ENCODE measurements at regions not wholly inside any gene's neighbourhood (a gene's known extent, or its start where the extent isn't known, plus 50 kb on each side); places are given as distances from the start of the nearest gene placed in this dataset.

GRCh38 chr14:66231820-66232219 lies 254.4 kb upstream of the CCDC196 start:
- ATAC-seq: no peak
- no peak for TF ChIP-seq PPARA (CRISPR knock-in tag; IDR thresholded peaks at IDR 0.05; ENCODE audit: borderline replicate concordance)
- no peak for TF ChIP-seq ARNTL (CRISPR knock-in tag; IDR thresholded peaks at IDR 0.05; ENCODE audit: borderline replicate concordance, low read depth)

GRCh38 chr14:66233591-66233990 lies 252.6 kb upstream of the CCDC196 start:
- TF ChIP-seq, protein P1, sequence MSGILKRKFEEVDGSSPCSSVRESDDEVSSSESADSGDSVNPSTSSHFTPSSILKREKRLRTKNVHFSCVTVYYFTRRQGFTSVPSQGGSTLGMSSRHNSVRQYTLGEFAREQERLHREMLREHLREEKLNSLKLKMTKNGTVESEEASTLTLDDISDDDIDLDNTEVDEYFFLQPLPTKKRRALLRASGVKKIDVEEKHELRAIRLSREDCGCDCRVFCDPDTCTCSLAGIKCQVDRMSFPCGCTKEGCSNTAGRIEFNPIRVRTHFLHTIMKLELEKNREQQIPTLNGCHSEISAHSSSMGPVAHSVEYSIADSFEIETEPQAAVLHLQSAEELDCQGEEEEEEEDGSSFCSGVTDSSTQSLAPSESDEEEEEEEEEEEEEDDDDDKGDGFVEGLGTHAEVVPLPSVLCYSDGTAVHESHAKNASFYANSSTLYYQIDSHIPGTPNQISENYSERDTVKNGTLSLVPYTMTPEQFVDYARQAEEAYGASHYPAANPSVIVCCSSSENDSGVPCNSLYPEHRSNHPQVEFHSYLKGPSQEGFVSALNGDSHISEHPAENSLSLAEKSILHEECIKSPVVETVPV (CRISPR knock-in tag; IDR thresholded peaks at IDR 0.05): no peak
- TF ChIP-seq ZFP30 (CRISPR knock-in tag; IDR thresholded peaks at IDR 0.05): no peak
- no peak for TF ChIP-seq CREB5 (CRISPR knock-in tag; IDR thresholded peaks at IDR 0.05; ENCODE audit: low read depth)
- no peak for TF ChIP-seq TCF4 (CRISPR knock-in tag; IDR thresholded peaks at IDR 0.05; ENCODE audit: borderline replicate concordance)
- TF ChIP-seq GLIS3 (CRISPR knock-in tag; IDR thresholded peaks at IDR 0.05): no peak
- no peak for TF ChIP-seq TOX (CRISPR knock-in tag; IDR thresholded peaks at IDR 0.05; ENCODE audit: borderline replicate concordance)
- TF ChIP-seq RARB (CRISPR knock-in tag; IDR thresholded peaks at IDR 0.05): no peak
- no peak for TF ChIP-seq BACH2 (CRISPR knock-in tag; IDR thresholded peaks at IDR 0.05; ENCODE audit: borderline replicate concordance)
- TF ChIP-seq ZNF8 (CRISPR knock-in tag; IDR thresholded peaks at IDR 0.05): no peak
- no peak for TF ChIP-seq TSHZ2 (CRISPR knock-in tag; IDR thresholded peaks at IDR 0.05)
- no peak for TF ChIP-seq ISL1 (CRISPR knock-in tag; IDR thresholded peaks at IDR 0.05)
- TF ChIP-seq, protein P2, sequence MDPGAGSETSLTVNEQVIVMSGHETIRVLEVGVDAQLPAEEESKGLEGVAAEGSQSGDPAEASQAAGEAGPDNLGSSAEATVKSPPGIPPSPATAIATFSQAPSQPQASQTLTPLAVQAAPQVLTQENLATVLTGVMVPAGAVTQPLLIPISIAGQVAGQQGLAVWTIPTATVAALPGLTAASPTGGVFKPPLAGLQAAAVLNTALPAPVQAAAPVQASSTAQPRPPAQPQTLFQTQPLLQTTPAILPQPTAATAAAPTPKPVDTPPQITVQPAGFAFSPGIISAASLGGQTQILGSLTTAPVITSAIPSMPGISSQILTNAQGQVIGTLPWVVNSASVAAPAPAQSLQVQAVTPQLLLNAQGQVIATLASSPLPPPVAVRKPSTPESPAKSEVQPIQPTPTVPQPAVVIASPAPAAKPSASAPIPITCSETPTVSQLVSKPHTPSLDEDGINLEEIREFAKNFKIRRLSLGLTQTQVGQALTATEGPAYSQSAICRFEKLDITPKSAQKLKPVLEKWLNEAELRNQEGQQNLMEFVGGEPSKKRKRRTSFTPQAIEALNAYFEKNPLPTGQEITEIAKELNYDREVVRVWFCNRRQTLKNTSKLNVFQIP (CRISPR knock-in tag; IDR thresholded peaks at IDR 0.05; ENCODE audit: borderline replicate concordance, low read depth): no peak
- TF ChIP-seq ZC3H10 (CRISPR knock-in tag; IDR thresholded peaks at IDR 0.05): no peak
- TF ChIP-seq PATZ1 (CRISPR knock-in tag; IDR thresholded peaks at IDR 0.05; ENCODE audit: borderline replicate concordance): no peak
- no peak for TF ChIP-seq SNAI2 (CRISPR knock-in tag; IDR thresholded peaks at IDR 0.05)
- TF ChIP-seq OSR1 (CRISPR knock-in tag; IDR thresholded peaks at IDR 0.05): no peak
- no peak for ATAC-seq

DNA sequence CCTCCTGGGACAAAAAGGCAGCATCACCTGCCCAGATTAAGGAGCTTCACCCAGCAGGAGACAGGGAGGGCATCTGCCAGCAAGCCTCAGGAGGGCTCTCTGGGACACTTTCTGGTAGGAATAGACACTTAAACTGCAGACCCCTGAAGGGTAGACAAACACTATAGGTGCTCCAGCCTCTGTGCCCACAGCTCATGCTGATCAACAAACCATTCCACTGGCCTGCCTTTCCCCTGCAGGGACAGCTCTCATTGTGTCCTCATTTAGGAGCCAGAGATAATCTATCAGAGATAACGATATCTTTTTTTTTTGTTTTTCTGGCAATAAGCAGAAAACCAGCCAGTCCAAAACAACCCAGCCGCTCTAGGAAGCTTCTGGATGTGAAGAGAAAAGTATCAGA lies 251.8 kb upstream of the CCDC196 start:
- no peak for ATAC-seq
- TF ChIP-seq ZNF8 (CRISPR knock-in tag; IDR thresholded peaks at IDR 0.05) (no peak), TSHZ2 (CRISPR knock-in tag; IDR thresholded peaks at IDR 0.05) (no peak), ZNF70 (CRISPR knock-in tag; IDR thresholded peaks at IDR 0.05) (no peak), ZC3H10 (CRISPR knock-in tag; IDR thresholded peaks at IDR 0.05) (no peak), RARB (CRISPR knock-in tag; IDR thresholded peaks at IDR 0.05) (no peak), PPARA (CRISPR knock-in tag; IDR thresholded peaks at IDR 0.05; ENCODE audit: borderline replicate concordance) (no peak), CREB5 (CRISPR knock-in tag; IDR thresholded peaks at IDR 0.05; ENCODE audit: low read depth) (no peak), BACH2 (CRISPR knock-in tag; IDR thresholded peaks at IDR 0.05; ENCODE audit: borderline replicate concordance) (no peak), OSR1 (CRISPR knock-in tag; IDR thresholded peaks at IDR 0.05) (no peak), ZFP30 (CRISPR knock-in tag; IDR thresholded peaks at IDR 0.05) (no peak), ZFP3 (CRISPR knock-in tag; IDR thresholded peaks at IDR 0.05) (no peak), ISL1 (CRISPR knock-in tag; IDR thresholded peaks at IDR 0.05) (no peak), ZNF565 (CRISPR knock-in tag; conservative IDR thresholded peaks at IDR 0.05; ENCODE audit: low read depth) (no peak), SNAI2 (CRISPR knock-in tag; IDR thresholded peaks at IDR 0.05) (no peak)
- TF ChIP-seq, protein P1 (CRISPR knock-in tag; IDR thresholded peaks at IDR 0.05): no peak

Data from SK-N-SH treated with all-trans-retinoic acid at 6 μM for 48 hours (cell line).